GM19463 (cell line): ENCODE measurements at regions not wholly inside any gene's neighbourhood (a gene's known extent, or its start where the extent isn't known, plus 50 kb on each side); places are given as distances from the start of the nearest gene placed in this dataset.

Experiments used
- ATAC-seq: cut with Tn5 transposase; IDR thresholded peaks from one replicate; pipeline ENCODE4 v1.9.1; 2021; ENCODE audit warnings: mild to moderate bottlenecking, moderate library complexity; ENCODE audit not compliant: unreplicated experiment

GRCh38 chr2:120563616-120564015 lies 172.1 kb upstream of the GLI2 start:
- ATAC-seq: no peak

- ATAC-seq: no peak
Measured at GRCh38 chr2:120564213-120565094, 171.2 kb upstream of the GLI2 start.

- ATAC-seq: no peak
Measured at GRCh38 chr2:120565095-120565460, 170.6 kb upstream of the GLI2 start.

- no peak for ATAC-seq
Measured at GRCh38 chr2:120565929-120566328, 169.7 kb upstream of the GLI2 start.

- no peak for ATAC-seq
Measured at GRCh38 chr2:120566331-120567035, 169.2 kb upstream of the GLI2 start.

- no peak for ATAC-seq
Measured at GRCh38 chr2:120567128-120567527, 168.5 kb upstream of the GLI2 start.

- no peak for ATAC-seq
Measured at GRCh38 chr2:120568089-120568974, 167.3 kb upstream of the GLI2 start.

GRCh38 chr2:120568975-120569268 lies 166.7 kb upstream of the GLI2 start:
- ATAC-seq: no peak

GRCh38 chr2:120570001-120570400 lies 165.7 kb upstream of the GLI2 start:
- no peak for ATAC-seq

GRCh38 chr2:120570546-120570945 lies 165.1 kb upstream of the GLI2 start:
- ATAC-seq: no peak

- ATAC-seq: no peak
Measured at GRCh38 chr2:120571015-120571728, 164.5 kb upstream of the GLI2 start.

- ATAC-seq: no peak
Measured at GRCh38 chr2:120572226-120572625, 163.4 kb upstream of the GLI2 start.

GRCh38 chr2:120574620-120575019 lies 161.0 kb upstream of the GLI2 start:
- no peak for ATAC-seq

- no peak for ATAC-seq
Measured at GRCh38 chr2:120575966-120576365, 159.7 kb upstream of the GLI2 start.

GRCh38 chr2:120576509-120577474 lies 158.9 kb upstream of the GLI2 start:
- ATAC-seq: no peak

GRCh38 chr2:120577721-120578295 lies 157.9 kb upstream of the GLI2 start:
- no peak for ATAC-seq

- ATAC-seq: no peak
Measured at GRCh38 chr2:120578576-120579352, 156.9 kb upstream of the GLI2 start.

GRCh38 chr2:120579916-120580685 lies 155.6 kb upstream of the GLI2 start:
- ATAC-seq: no peak
